ENCODE measurements at regions not wholly inside any gene's neighbourhood (a gene's known extent, or its start where the extent isn't known, plus 50 kb on each side); places are given as distances from the start of the nearest gene placed in this dataset.

DNA sequence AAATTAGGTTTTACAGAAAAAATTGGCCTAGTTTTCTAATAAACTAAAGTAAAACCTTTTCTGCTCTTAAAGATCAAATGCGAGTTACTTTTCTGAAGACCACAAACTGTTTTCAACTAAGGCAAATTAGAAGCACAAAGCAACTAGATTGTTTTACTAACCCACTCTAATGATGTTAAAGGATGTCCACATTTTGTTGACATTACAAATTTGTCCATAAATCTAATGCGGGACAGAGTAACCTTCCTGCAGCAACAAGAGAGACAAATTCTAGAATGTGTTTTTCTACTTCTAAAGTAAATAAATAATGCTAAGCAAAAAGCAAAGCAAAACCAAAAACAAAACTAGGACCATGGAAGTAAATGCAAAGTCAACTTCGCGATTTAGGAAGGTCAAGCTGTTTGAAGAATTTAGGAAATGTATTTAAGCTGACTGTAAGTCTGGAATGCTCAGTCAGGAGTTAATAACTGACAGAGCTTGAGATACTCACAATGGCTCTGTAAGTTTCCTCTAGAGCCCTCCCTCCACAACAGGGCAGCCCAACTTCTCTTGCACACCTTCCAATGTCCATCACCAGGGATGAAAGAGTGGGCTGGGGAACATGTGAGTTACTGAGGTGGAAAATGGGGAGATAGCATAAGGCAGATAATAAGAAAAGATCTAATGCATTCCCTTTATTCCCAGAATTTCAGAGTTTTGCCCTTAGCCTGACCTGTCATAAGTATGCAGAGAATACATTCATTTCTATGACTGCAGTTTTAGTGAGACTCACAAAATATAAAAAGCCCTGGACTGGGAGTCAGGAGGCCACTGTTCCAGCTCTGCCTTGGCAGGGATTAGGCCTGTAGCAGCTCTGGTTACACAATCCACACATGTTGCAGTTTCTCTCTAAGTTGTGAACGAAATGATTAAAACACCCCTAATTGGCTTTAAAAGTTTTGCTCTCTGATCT is 158.8 kb downstream of the FOXA2 start (continued):
- TF ChIP-seq, protein P1, sequence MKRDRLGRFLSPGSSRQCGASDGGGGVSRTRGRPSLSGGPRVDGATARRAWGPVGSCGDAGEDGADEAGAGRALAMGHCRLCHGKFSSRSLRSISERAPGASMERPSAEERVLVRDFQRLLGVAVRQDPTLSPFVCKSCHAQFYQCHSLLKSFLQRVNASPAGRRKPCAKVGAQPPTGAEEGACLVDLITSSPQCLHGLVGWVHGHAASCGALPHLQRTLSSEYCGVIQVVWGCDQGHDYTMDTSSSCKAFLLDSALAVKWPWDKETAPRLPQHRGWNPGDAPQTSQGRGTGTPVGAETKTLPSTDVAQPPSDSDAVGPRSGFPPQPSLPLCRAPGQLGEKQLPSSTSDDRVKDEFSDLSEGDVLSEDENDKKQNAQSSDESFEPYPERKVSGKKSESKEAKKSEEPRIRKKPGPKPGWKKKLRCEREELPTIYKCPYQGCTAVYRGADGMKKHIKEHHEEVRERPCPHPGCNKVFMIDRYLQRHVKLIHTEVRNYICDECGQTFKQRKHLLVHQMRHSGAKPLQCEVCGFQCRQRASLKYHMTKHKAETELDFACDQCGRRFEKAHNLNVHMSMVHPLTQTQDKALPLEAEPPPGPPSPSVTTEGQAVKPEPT (CRISPR knock-in tag; IDR thresholded peaks at IDR 0.05; ENCODE audit: low read depth) = no peak
- TF ChIP-seq SKI (IDR thresholded peaks at IDR 0.05; ENCODE audit: partially characterized antibody) = no peak
- TF ChIP-seq, protein P2, sequence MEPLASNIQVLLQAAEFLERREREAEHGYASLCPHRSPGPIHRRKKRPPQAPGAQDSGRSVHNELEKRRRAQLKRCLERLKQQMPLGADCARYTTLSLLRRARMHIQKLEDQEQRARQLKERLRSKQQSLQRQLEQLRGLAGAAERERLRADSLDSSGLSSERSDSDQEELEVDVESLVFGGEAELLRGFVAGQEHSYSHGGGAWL (CRISPR knock-in tag; IDR thresholded peaks at IDR 0.05) = no peak
- TF ChIP-seq ZNF30 (CRISPR knock-in tag; IDR thresholded peaks at IDR 0.05) = no peak
- TF ChIP-seq, protein P3, sequence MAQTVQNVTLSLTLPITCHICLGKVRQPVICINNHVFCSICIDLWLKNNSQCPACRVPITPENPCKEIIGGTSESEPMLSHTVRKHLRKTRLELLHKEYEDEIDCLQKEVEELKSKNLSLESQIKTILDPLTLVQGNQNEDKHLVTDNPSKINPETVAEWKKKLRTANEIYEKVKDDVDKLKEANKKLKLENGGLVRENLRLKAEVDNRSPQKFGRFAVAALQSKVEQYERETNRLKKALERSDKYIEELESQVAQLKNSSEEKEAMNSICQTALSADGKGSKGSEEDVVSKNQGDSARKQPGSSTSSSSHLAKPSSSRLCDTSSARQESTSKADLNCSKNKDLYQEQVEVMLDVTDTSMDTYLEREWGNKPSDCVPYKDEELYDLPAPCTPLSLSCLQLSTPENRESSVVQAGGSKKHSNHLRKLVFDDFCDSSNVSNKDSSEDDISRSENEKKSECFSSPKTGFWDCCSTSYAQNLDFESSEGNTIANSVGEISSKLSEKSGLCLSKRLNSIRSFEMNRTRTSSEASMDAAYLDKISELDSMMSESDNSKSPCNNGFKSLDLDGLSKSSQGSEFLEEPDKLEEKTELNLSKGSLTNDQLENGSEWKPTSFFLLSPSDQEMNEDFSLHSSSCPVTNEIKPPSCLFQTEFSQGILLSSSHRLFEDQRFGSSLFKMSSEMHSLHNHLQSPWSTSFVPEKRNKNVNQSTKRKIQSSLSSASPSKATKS (CRISPR knock-in tag; IDR thresholded peaks at IDR 0.05) = no peak
- TF ChIP-seq GLI4 (CRISPR knock-in tag; IDR thresholded peaks at IDR 0.05; ENCODE audit: borderline replicate concordance) = no peak
- no peak for TF ChIP-seq RAD51 (IDR thresholded peaks at IDR 0.05; ENCODE audit: borderline replicate concordance)
- TF ChIP-seq ZNF225 (CRISPR knock-in tag; IDR thresholded peaks at IDR 0.05) = no peak
- no peak for TF ChIP-seq MIER3 (CRISPR knock-in tag; IDR thresholded peaks at IDR 0.05; ENCODE audit: borderline replicate concordance)
- no peak for TF ChIP-seq ZSCAN31 (CRISPR knock-in tag; IDR thresholded peaks at IDR 0.05; ENCODE audit: low read depth)
- TF ChIP-seq, protein P4, sequence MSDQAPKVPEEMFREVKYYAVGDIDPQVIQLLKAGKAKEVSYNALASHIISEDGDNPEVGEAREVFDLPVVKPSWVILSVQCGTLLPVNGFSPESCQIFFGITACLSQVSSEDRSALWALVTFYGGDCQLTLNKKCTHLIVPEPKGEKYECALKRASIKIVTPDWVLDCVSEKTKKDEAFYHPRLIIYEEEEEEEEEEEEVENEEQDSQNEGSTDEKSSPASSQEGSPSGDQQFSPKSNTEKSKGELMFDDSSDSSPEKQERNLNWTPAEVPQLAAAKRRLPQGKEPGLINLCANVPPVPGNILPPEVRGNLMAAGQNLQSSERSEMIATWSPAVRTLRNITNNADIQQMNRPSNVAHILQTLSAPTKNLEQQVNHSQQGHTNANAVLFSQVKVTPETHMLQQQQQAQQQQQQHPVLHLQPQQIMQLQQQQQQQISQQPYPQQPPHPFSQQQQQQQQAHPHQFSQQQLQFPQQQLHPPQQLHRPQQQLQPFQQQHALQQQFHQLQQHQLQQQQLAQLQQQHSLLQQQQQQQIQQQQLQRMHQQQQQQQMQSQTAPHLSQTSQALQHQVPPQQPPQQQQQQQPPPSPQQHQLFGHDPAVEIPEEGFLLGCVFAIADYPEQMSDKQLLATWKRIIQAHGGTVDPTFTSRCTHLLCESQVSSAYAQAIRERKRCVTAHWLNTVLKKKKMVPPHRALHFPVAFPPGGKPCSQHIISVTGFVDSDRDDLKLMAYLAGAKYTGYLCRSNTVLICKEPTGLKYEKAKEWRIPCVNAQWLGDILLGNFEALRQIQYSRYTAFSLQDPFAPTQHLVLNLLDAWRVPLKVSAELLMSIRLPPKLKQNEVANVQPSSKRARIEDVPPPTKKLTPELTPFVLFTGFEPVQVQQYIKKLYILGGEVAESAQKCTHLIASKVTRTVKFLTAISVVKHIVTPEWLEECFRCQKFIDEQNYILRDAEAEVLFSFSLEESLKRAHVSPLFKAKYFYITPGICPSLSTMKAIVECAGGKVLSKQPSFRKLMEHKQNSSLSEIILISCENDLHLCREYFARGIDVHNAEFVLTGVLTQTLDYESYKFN (CRISPR knock-in tag; conservative IDR thresholded peaks at IDR 0.05) = peak; percentile 76
- TF ChIP-seq NFKB2 (CRISPR knock-in tag; IDR thresholded peaks at IDR 0.05; ENCODE audit: borderline replicate concordance) = no peak
- TF ChIP-seq HOXD1 (CRISPR knock-in tag; IDR thresholded peaks at IDR 0.05) = no peak
- TF ChIP-seq, protein P5, sequence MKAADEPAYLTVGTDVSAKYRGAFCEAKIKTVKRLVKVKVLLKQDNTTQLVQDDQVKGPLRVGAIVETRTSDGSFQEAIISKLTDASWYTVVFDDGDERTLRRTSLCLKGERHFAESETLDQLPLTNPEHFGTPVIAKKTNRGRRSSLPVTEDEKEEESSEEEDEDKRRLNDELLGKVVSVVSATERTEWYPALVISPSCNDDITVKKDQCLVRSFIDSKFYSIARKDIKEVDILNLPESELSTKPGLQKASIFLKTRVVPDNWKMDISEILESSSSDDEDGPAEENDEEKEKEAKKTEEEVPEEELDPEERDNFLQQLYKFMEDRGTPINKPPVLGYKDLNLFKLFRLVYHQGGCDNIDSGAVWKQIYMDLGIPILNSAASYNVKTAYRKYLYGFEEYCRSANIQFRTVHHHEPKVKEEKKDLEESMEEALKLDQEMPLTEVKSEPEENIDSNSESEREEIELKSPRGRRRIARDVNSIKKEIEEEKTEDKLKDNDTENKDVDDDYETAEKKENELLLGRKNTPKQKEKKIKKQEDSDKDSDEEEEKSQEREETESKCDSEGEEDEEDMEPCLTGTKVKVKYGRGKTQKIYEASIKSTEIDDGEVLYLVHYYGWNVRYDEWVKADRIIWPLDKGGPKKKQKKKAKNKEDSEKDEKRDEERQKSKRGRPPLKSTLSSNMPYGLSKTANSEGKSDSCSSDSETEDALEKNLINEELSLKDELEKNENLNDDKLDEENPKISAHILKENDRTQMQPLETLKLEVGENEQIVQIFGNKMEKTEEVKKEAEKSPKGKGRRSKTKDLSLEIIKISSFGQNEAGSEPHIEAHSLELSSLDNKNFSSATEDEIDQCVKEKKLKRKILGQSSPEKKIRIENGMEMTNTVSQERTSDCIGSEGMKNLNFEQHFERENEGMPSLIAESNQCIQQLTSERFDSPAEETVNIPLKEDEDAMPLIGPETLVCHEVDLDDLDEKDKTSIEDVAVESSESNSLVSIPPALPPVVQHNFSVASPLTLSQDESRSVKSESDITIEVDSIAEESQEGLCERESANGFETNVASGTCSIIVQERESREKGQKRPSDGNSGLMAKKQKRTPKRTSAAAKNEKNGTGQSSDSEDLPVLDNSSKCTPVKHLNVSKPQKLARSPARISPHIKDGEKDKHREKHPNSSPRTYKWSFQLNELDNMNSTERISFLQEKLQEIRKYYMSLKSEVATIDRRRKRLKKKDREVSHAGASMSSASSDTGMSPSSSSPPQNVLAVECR (CRISPR knock-in tag; IDR thresholded peaks at IDR 0.05; ENCODE audit: borderline replicate concordance) = no peak

Data from HepG2 (cell line).